SJCRH30 (cell line): ENCODE measurements at regions not wholly inside any gene's neighbourhood (a gene's known extent, or its start where the extent isn't known, plus 50 kb on each side); places are given as distances from the start of the nearest gene placed in this dataset.
A peak's percentile ranks its signal among the peaks of the same experiment; 100 is the strongest.

Source experiments
- DNase-seq, 2 experiments: peaks; one replicate each; pipeline ENCODE4 v3.0.0-alpha.2; 2015 to 2020
- H3K27ac ChIP-seq: fragments of 250-450 bp; sonication (Bioruptor Pico); 2 replicates; pipeline ENCODE4 v1.5.1; 2020; ENCODE audit warnings: mild to moderate bottlenecking, moderate library complexity
- H3K27me3 ChIP-seq: fragments of 250-450 bp; sonication (Bioruptor Pico); 2 replicates; pipeline ENCODE4 v1.5.1; 2020; ENCODE audit warnings: mild to moderate bottlenecking, moderate library complexity
- H3K36me3 ChIP-seq: fragments of 250-450 bp; sonication (Bioruptor Pico); 2 replicates; pipeline ENCODE4 v1.5.1; 2020; ENCODE audit warnings: mild to moderate bottlenecking, moderate library complexity
- H3K4me1 ChIP-seq: fragments of 250-450 bp; sonication (Bioruptor Pico); 2 replicates; pipeline ENCODE4 v1.5.1; 2020; ENCODE audit warnings: mild to moderate bottlenecking, moderate library complexity
- H3K4me3 ChIP-seq: fragments of 250-450 bp; sonication (Bioruptor Pico); 2 replicates; pipeline ENCODE4 v1.5.1; 2020; ENCODE audit warnings: mild to moderate bottlenecking, moderate library complexity
- H3K9me3 ChIP-seq: fragments of 250-450 bp; sonication (Bioruptor Pico); replicated peaks from 2 replicates; pipeline ENCODE4 v1.5.1; 2020; ENCODE audit warnings: mild to moderate bottlenecking, moderate library complexity

DNA sequence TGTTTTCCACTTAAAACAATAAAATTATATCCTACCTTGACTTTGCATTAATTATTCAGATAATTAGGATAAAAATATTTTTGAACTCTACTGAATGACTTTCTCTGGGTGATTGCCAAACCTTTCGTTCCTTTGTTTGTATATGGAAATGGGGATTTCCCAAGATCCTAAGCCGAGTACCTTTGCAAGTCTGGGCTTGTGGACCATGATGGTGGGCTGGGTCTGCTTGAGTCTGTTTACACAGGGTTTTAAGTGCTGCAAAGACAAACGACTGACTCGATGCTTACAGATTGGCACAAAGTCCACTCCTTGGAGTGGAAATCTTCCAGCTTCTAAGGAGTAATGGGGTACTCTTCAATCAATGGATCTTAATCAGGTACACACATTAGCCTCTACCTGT, 659.5 kb downstream of the TSN start:
- H3K36me3 ChIP-seq: no peaks in the 10 kb centered on the region
- no peak overlapping the region for H3K4me3 ChIP-seq
- no peaks in the 10 kb centered on the region; the same call in 1 of the 2 replicates for H3K27me3 ChIP-seq
- no peak overlapping the region for H3K27ac ChIP-seq
- DNase-seq: no peak
- H3K9me3 ChIP-seq: no peaks in the 10 kb centered on the region
- H3K4me1 ChIP-seq: no peaks in the 10 kb centered on the region

DNA sequence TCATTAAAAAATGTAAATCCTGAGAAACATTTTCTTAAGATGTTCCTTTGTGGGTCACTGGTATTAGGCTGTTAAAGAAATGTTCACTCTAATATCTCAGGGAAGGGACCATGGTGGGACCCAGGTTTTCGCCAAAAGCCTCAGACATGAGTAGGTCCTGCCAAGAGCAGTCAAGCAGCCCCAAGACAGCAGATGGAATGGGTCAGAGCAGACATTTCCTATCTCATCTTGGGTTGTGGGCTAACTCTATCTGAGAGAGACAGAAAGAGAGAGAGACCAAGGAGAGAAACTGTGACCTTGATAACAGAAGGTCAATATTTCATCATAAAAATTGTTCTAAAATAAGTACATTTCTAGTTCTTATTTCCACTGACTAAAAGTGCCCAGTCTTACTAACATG, 661.7 kb downstream of the TSN start:
- Histone ChIP-seq H3K27ac (no peak overlapping the region), H3K36me3 (no peaks in the 10 kb centered on the region), H3K4me1 (no peaks in the 10 kb centered on the region), H3K9me3 (no peaks in the 10 kb centered on the region), H3K4me3 (no peak overlapping the region), H3K27me3 (no peaks in the 10 kb centered on the region; the same call in 1 of the 2 replicates)
- DNase-seq: no peak

DNA sequence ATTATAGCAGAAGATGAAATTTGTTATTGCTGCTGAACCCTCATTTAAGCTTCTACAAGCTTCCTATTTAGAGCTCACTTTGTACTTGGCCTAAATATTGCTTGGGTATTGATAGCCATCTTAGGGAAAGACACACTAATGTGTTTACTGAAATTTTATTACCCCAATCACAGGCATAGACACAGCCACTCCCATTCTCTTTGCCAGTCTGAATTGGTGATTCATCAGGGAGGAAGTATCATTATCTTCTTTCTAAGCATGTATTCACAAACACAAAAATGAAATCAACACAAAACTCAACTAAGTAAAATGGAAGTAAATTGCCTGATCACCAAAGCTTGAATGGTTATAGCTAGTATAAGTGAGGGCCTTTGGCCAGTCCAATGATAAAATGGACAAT, 666.3 kb downstream of the TSN start:
- DNase-seq: no peak
- Histone ChIP-seq H3K27ac (no peak overlapping the region), H3K4me3 (no peak overlapping the region), H3K36me3 (no peaks in the 10 kb centered on the region), H3K4me1 (no peaks in the 10 kb centered on the region), H3K27me3 (no peaks in the 10 kb centered on the region), H3K9me3 (no peaks in the 10 kb centered on the region)

DNA sequence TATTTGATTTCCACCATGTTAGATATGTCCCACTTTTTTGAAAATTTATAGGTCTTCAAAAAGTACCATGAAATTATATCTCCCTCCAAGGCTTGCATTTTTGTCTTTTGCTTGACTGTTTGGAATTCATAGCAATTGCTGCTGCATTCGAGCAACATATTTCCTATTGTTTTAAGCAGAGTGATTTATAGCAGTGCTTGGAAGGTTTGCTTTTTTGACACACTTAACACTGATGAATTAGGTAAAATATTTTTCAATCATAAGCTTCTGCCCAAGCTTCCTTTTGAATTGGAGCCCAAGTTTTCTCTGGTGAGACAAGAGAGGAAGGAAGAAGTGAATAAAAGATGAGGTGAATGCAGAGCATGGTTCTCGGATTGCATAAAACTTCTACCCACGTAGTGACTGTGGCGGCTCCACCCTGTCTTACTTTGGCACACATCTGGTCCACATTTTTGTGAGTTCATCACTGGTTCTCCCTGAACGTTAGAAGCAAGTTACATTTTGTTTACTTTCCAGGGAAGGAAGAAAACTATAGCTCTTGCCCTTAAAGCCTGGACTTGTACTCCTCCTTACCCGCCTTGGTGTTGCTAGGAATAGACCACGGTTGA, 667.0 kb downstream of the TSN start:
- no peak for DNase-seq
- no peaks in the 10 kb centered on the region for H3K27me3 ChIP-seq
- H3K4me3 ChIP-seq: no peak overlapping the region
- no peaks in the 10 kb centered on the region for H3K36me3 ChIP-seq
- no peak overlapping the region for H3K27ac ChIP-seq
- H3K9me3 ChIP-seq: no peaks in the 10 kb centered on the region
- H3K4me1 ChIP-seq: no peaks in the 10 kb centered on the region

DNA sequence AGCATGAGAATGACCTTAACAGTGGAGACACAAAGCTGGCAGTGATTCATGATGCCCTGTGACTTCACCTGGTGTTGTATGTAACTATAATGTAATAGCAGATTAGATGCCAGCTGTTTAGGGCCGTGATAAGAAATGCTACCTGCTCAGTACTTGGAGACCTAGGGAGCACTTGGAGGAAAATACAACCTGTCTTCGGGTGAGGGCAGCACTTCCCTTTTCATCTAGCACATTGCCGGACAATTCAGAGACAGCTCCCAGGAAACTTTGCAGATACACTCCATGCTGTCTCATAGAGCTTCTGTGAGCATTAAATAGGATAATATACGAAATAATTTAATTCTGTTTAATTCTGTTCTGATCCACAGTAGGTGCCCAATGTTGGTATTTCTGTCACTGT, 668.5 kb downstream of the TSN start:
- Histone ChIP-seq H3K9me3 (no peaks in the 10 kb centered on the region), H3K27ac (no peak overlapping the region), H3K4me1 (no peaks in the 10 kb centered on the region), H3K27me3 (no peaks in the 10 kb centered on the region), H3K36me3 (no peaks in the 10 kb centered on the region), H3K4me3 (no peak overlapping the region)
- DNase-seq: no peak

DNA sequence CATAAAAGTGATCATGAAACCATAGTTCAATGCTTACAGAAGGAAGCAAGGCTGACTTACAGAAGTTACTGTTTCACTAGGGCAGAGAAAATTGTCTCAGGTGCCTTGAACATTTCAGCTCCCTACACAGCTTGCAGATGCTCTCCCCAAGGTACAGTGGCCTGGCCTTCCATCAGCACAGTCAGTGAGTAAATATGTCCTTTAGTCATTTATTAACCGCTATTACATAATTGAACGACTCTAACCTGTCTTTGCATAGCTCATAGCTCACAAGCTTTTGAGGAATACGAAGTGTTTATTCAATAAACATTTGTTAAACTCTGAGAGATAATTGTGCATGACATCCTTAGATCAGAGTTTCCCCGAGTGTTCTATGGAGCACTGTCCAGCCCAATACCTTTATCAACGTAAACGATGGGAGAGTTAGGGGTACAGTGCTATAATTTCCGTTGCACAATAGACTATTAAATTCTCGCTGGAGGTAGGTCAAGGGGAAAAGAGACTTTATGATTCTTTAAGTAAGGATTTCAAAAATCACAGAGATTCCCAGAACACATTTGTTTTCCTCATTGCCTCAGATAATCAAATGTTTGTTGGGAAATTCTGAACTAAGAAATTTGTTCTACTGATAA, 677.8 kb downstream of the TSN start:
- no peak overlapping the region for H3K4me3 ChIP-seq
- no peak for DNase-seq
- no peaks in the 10 kb centered on the region for H3K4me1 ChIP-seq
- H3K36me3 ChIP-seq: no peaks in the 10 kb centered on the region
- no peaks in the 10 kb centered on the region for H3K9me3 ChIP-seq
- no peak overlapping the region for H3K27ac ChIP-seq
- H3K27me3 ChIP-seq: peaks cover 3% of the 10 kb centered on the region; the same call in 1 of the 2 replicates

DNA sequence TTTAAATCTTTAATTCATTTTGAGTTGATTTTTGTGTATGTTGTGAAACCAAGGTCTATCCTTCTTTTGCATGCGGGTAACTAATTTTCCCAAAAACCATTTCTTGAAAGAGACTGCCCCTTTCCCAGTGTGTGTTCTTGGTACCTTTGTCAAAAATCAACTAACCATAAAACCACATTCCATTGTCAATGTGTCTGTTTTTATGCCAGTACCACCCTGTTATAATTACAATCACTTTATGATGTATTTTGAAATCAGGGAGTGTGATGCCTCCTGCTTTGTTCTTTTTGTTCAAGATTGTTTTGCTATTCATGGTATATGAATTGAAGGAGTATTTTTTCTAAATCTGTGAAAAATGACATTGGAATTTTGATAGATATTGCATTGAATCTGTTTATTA, 689.6 kb downstream of the TSN start:
- Histone ChIP-seq H3K4me3 (no peak overlapping the region), H3K9me3 (no peaks in the 10 kb centered on the region), H3K27ac (no peak overlapping the region), H3K36me3 (no peaks in the 10 kb centered on the region), H3K4me1 (no peaks in the 10 kb centered on the region), H3K27me3 (no peaks in the 10 kb centered on the region)
- no peak for DNase-seq

DNA sequence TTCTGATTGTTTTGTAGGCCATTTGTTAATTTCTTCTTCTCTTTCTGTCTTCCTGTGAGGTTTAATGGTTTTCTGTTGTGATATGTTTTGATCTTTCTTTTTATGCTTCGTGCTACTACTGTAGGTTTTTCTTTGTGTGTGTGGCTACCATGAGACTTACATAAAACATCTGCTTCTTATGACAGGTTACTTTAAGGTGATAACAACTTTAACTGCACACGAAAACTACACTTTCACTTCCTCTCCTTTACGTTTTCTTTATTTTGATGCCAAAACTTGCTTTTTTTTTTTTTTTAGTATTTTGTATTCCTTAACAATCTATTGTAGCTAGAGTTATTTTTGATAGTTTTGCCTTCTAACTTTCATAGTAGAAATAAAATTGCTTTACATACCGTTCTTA, 691.3 kb downstream of the TSN start:
- no peaks in the 10 kb centered on the region for H3K27me3 ChIP-seq
- no peak overlapping the region for H3K27ac ChIP-seq
- no peaks in the 10 kb centered on the region for H3K36me3 ChIP-seq
- H3K4me3 ChIP-seq: no peak overlapping the region
- no peaks in the 10 kb centered on the region for H3K9me3 ChIP-seq
- H3K4me1 ChIP-seq: no peaks in the 10 kb centered on the region
- no peak for DNase-seq

DNA sequence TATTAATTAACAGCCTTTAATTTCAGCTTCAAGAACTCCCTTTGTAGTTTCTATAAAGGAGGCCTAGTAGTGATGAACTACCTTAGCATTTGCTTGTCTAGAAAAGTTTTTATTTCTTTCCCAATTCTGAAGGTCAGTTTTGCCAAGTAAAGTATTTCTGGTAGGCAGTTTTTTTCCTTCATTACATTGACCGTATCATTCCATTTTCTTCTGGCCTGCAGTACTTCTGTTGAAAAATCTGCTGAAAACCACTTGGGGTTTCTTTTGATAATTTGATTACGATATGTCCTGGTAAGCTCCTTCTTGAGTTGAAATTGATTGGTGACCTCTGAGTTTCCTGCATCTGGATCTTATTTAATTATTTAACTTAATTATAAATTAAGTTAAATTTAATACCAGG, 691.8 kb downstream of the TSN start:
- no peak for DNase-seq
- Histone ChIP-seq H3K27me3 (no peaks in the 10 kb centered on the region), H3K4me1 (no peaks in the 10 kb centered on the region), H3K4me3 (no peak overlapping the region), H3K9me3 (no peaks in the 10 kb centered on the region), H3K36me3 (no peaks in the 10 kb centered on the region), H3K27ac (no peak overlapping the region)

DNA sequence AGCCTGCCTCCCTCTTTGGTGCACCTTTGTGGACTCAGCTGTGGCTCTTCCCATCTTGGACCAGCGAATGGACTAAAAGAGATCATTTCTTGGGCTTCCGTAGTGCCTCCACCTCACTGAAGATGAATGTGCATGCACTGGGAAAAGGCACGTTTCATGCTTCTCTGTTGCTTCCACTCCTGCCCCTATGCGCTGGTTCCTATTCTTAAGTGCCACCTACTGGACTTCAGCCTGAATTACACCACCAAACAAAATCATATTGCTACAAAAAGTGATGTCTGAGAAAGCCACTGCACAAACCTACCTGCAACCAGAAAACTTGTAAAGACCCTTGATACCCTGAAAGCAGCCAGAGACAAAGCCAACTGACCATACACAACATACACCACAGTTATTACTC, 695.6 kb downstream of the TSN start:
- H3K27me3 ChIP-seq: no peaks in the 10 kb centered on the region
- H3K9me3 ChIP-seq: no peaks in the 10 kb centered on the region
- H3K4me1 ChIP-seq: no peaks in the 10 kb centered on the region
- H3K36me3 ChIP-seq: no peaks in the 10 kb centered on the region
- H3K27ac ChIP-seq: no peak overlapping the region
- H3K4me3 ChIP-seq: no peak overlapping the region
- peak; percentile 4 to 50 for DNase-seq

DNA sequence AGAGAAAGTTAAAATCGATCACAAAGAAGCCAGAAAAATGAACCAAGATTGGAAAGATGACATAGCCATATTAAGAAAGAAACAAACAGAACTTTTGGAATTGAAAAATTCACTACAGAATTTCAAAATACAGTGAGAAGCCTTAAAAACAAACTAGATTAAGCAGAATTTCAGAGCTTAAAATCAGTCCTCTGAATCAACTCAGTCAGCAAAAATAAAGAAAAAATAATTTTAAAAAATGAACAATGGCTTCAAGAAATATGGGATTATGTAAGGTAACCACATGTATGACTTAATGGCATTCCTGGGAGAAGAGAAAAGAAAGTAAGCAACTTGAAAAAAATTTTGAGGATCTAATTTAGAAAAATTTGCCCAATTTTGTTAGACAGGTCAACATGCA, 696.2 kb downstream of the TSN start:
- Histone ChIP-seq H3K9me3 (no peaks in the 10 kb centered on the region), H3K4me1 (no peaks in the 10 kb centered on the region), H3K27me3 (no peaks in the 10 kb centered on the region), H3K36me3 (no peaks in the 10 kb centered on the region), H3K4me3 (no peak overlapping the region), H3K27ac (no peak overlapping the region)
- DNase-seq: no peak

DNA sequence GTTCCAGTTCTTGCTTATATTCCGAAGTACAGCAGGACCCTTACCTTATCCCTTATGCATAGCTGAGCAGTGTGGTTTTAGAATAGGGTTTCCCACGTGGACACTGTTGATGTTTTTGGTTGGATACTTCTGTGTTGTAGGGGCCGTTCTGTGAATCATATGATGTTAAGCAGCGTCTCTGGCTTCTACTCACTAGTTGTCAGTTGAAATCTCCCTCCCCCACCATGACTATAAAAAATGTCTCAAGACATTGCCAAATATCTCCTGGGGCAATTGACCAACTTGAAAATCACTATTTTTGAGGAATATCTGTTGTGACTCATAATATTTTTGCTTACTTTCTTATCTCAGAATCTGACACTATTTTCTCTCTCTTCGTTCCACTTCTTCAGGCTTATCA, 713.7 kb downstream of the TSN start:
- Histone ChIP-seq H3K27me3 (no peaks in the 10 kb centered on the region), H3K4me1 (no peaks in the 10 kb centered on the region), H3K4me3 (no peak overlapping the region), H3K36me3 (no peaks in the 10 kb centered on the region), H3K27ac (no peak overlapping the region), H3K9me3 (no peaks in the 10 kb centered on the region)
- DNase-seq: no peak

DNA sequence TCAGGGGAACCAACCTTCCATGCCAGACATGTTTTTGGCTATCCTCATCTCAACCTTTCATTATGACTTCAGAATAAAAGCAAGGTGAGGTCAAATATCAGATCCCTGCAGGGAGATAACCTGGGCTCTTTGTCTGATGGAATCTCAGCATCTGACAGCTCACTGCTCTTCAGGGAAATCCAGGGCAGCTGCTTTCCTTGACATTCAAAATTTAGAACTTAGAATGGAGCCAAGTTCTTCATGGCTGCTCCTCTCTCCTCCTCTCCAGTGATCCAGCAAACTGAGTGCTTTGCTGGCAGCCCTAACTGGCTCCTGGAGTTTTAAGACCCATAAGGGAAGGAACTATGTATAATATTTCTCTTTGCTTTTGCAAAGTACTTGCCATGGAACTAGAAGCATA, 716.3 kb downstream of the TSN start:
- Histone ChIP-seq H3K27me3 (no peaks in the 10 kb centered on the region), H3K27ac (no peak overlapping the region), H3K4me3 (no peak overlapping the region), H3K9me3 (no peaks in the 10 kb centered on the region), H3K4me1 (no peaks in the 10 kb centered on the region), H3K36me3 (no peaks in the 10 kb centered on the region)
- no peak for DNase-seq

DNA sequence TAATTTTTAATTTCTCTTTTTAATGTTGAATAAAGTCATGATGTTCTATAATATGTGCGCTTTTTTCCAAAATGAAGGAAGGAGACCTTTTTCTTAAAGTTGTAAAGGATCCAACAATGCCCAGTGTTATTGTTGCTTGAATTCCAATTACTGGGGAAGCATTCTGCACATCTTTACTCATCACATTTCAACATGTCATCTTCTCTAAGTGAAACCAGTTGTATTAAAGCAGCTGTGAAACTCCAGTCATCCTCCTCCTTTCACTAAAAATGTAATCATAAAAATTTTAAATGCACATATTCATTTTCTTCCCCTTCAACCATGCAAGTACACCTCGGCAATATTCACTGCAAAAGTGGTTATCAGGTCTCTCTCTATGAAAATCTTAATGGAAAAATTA, 722.7 kb downstream of the TSN start:
- H3K9me3 ChIP-seq: no peaks in the 10 kb centered on the region
- H3K27me3 ChIP-seq: no peaks in the 10 kb centered on the region
- no peak overlapping the region for H3K4me3 ChIP-seq
- no peaks in the 10 kb centered on the region for H3K4me1 ChIP-seq
- no peak overlapping the region for H3K27ac ChIP-seq
- DNase-seq: no peak
- H3K36me3 ChIP-seq: no peaks in the 10 kb centered on the region

DNA sequence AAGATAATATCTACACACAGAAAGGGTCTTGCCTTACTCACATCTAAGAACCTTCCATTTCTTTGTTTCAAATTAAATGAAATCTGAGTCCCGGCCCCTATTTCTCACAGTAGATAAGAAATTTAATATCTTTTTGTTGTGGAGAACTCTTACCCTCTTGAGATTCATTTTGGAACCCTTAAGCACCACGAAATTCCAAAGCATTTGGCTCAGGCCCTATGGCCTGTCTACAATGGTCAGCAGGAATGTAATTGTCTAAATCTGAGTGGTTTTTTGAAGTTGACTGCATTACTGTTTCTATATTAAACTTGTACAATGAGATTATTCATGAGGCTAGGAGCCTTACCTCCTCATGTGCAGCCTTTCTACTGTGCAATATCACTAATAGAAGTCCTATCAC, 723.3 kb downstream of the TSN start:
- no peak overlapping the region for H3K27ac ChIP-seq
- H3K9me3 ChIP-seq: no peaks in the 10 kb centered on the region
- no peaks in the 10 kb centered on the region for H3K4me1 ChIP-seq
- no peak for DNase-seq
- H3K36me3 ChIP-seq: no peaks in the 10 kb centered on the region
- H3K27me3 ChIP-seq: no peaks in the 10 kb centered on the region
- H3K4me3 ChIP-seq: no peak overlapping the region

DNA sequence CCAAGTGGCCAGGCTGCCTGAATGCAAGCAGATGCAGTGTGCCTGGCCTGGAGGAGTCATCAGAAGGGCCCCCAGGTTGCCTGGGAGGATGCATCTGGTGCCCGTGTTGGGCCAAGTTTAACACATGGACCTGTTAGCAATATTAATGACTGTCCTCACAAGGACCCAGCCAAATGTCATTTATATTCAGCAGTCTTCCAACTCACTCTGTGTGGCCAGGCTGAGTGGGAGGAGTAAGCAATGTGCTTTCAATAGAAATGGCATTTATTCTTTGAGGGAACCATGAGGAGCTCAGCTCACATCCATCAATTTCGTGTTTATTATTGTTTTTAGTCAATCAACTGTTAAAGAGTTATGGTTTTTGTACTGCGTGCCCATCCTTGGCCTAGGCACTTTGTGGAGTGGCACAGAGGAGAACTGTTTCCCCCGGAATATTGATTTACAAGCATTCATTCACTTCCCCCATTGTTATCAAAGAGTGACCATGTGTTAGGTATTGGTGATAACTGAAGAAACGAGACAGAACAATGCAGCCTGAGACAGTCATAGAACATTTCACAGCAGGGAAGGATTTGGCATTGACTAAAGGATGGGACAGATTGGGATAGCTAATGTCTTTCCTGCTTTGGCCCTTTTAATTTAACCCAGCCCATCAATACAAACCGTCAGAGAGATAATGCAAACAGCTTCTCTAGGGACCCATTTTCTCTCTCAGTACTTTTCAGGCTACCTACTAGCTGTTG, 725.2 kb downstream of the TSN start:
- no peak overlapping the region for H3K27ac ChIP-seq
- no peaks in the 10 kb centered on the region for H3K4me1 ChIP-seq
- no peaks in the 10 kb centered on the region for H3K9me3 ChIP-seq
- no peaks in the 10 kb centered on the region for H3K36me3 ChIP-seq
- no peak for DNase-seq
- no peak overlapping the region for H3K4me3 ChIP-seq
- H3K27me3 ChIP-seq: no peaks in the 10 kb centered on the region
